CD14-positive monocyte (primary cell): ENCODE measurements at regions not wholly inside any gene's neighbourhood (a gene's known extent, or its start where the extent isn't known, plus 50 kb on each side); places are given as distances from the start of the nearest gene placed in this dataset.

Experiments used
- DNase-seq, 3 donors: peaks; one replicate each; pipeline ENCODE4 v3.0.0-alpha.2; 2011 to 2022
- H2AFZ ChIP-seq: 2 replicates; pipeline ENCODE4 v1.6.0; 2012; ENCODE audit warnings: mild to moderate bottlenecking, low read depth, low read length, inconsistent platforms; ENCODE audit not compliant: insufficient read depth, poor library complexity, severe bottlenecking
- H3K27ac ChIP-seq, 2 donors: 1 replicate in 1 of 2; 2 replicates in 1 of 2; pipeline ENCODE4 v1.5.1; 2012 to 2013; ENCODE audit warnings: low read length in 2 of 2, control low read depth in 1 of 2, inconsistent platforms in 1 of 2, low read depth in 1 of 2, mild to moderate bottlenecking in 1 of 2
- H3K27me3 ChIP-seq, 2 donors: one replicate each; pipeline versions ENCODE4 v1.6.0 to v1.6.1; 2011 to 2013; ENCODE audit warnings: low read length in 2 of 2; ENCODE audit not compliant: control insufficient read depth in 2 of 2, insufficient read depth in 2 of 2
- H3K36me3 ChIP-seq, 2 donors: replicated peaks in 1 of 2; 1 replicate in 1 of 2; 2 replicates in 1 of 2; pipeline versions ENCODE4 v1.5.1 to v1.6.1; 2012 to 2013; ENCODE audit warnings: low read length in 2 of 2, control low read depth in 1 of 2, inconsistent platforms in 1 of 2, mild to moderate bottlenecking in 1 of 2; ENCODE audit not compliant: insufficient read depth in 2 of 2, control insufficient read depth in 1 of 2
- H3K4me1 ChIP-seq, 2 donors: 1 replicate in 1 of 2; 2 replicates in 1 of 2; pipeline versions ENCODE4 v1.5.1 to v1.6.1; 2012 to 2013; ENCODE audit warnings: low read length in 2 of 2, control low read depth in 1 of 2, inconsistent platforms in 1 of 2, mild to moderate bottlenecking in 1 of 2, moderate library complexity in 1 of 2; ENCODE audit not compliant: insufficient read depth in 2 of 2, control insufficient read depth in 1 of 2
- H3K4me2 ChIP-seq: replicated peaks from 2 replicates; pipeline ENCODE3; 2012; ENCODE audit warnings: low read length, moderate library complexity, mild to moderate bottlenecking; ENCODE audit not compliant: poor library complexity, severe bottlenecking; ENCODE audit errors: extremely low read depth
- H3K4me3 ChIP-seq, 3 experiments: fragments of 200-600 bp in 1 of 3; sonication (generic) in 1 of 3; replicated peaks in 1 of 3; 1 replicate in 2 of 3; 2 replicates in 1 of 3; pipeline ENCODE4 v1.5.1; 2011 to 2013; ENCODE audit warnings: low read length in 3 of 3, mild to moderate bottlenecking in 3 of 3, control low read depth in 2 of 3, low read depth in 2 of 3, inconsistent platforms in 1 of 3, moderate library complexity in 1 of 3
- H3K79me2 ChIP-seq: 2 replicates; pipeline ENCODE4 v1.6.0; 2012; ENCODE audit warnings: mild to moderate bottlenecking, control low read depth, inconsistent platforms, low read length, moderate library complexity; ENCODE audit not compliant: insufficient read depth
- H3K9ac ChIP-seq: 2 replicates; pipeline ENCODE4 v1.6.0; 2017; ENCODE audit warnings: low read length, mild to moderate bottlenecking; ENCODE audit not compliant: insufficient read depth, poor library complexity, severe bottlenecking
- H3K9me3 ChIP-seq, 2 donors: replicated peaks in 1 of 2; 1 replicate in 1 of 2; 2 replicates in 1 of 2; pipeline versions ENCODE4 v1.5.1 to v1.6.1; 2012 to 2013; ENCODE audit warnings: low read length in 2 of 2, control low read depth in 1 of 2; ENCODE audit not compliant: control insufficient read depth in 1 of 2, insufficient read depth in 1 of 2
- H4K20me1 ChIP-seq: 2 replicates; pipeline ENCODE4 v1.6.0; 2012; ENCODE audit warnings: mild to moderate bottlenecking, low read length, control low read depth, moderate library complexity; ENCODE audit not compliant: insufficient read depth
- H3K27ac Mint-ChIP-seq, 7 donors: one replicate each; pipeline ENCODE4 v1.8.0; 2020; ENCODE audit warnings: mild to moderate bottlenecking in 7 of 7, mixed read lengths in 7 of 7, moderate library complexity in 6 of 7, inconsistent platforms in 2 of 7
- H3K27me3 Mint-ChIP-seq, 3 donors: one replicate each; pipeline ENCODE4 v1.8.0; 2021 to 2022; ENCODE audit warnings: low read depth in 3 of 3, mild to moderate bottlenecking in 3 of 3, mixed read lengths in 3 of 3, moderate library complexity in 3 of 3, inconsistent platforms in 1 of 3
- H3K36me3 Mint-ChIP-seq, 2 donors: one replicate each; pipeline ENCODE4 v1.8.0; 2020; ENCODE audit warnings: mixed read lengths in 2 of 2, inconsistent platforms in 1 of 2, mild to moderate bottlenecking in 1 of 2
- H3K4me1 Mint-ChIP-seq: one replicate; pipeline ENCODE4 v1.8.0; 2020; ENCODE audit warnings: mild to moderate bottlenecking, mixed read lengths
- H3K4me3 Mint-ChIP-seq, 2 donors: one replicate each; pipeline ENCODE4 v1.8.0; 2020; ENCODE audit warnings: mild to moderate bottlenecking in 2 of 2, mixed read lengths in 2 of 2, moderate library complexity in 1 of 2
- H3K9me3 Mint-ChIP-seq, 7 donors: one replicate each; pipeline ENCODE4 v1.8.0; 2020 to 2022; ENCODE audit warnings: mixed read lengths in 7 of 7, mild to moderate bottlenecking in 6 of 7, moderate library complexity in 6 of 7, inconsistent platforms in 2 of 7
- WGBS: methylation state at CpG from one replicate; pipeline ENCODE4 v1.1.5; 2013; ENCODE audit warnings: missing lambda C conversion rate; ENCODE audit not compliant: insufficient coverage; 5-methylcytosine and 5-hydroxymethylcytosine counted together
- intact Hi-C, 2 donors: fragments of 100-400 bp; cut with micrococcal nuclease; formaldehyde crosslinking; loops; one replicate each; pipeline versions ENCODE4 v1.15.0 to v1.15.1; 2023
- TF ChIP-seq, protein P1 (sequence below): fragments of 200-600 bp; IDR thresholded peaks from one replicate; pipeline ENCODE4 v1.8.0; 2022; ENCODE audit warnings: antibody characterized with exemption, mild to moderate bottlenecking

DNA sequence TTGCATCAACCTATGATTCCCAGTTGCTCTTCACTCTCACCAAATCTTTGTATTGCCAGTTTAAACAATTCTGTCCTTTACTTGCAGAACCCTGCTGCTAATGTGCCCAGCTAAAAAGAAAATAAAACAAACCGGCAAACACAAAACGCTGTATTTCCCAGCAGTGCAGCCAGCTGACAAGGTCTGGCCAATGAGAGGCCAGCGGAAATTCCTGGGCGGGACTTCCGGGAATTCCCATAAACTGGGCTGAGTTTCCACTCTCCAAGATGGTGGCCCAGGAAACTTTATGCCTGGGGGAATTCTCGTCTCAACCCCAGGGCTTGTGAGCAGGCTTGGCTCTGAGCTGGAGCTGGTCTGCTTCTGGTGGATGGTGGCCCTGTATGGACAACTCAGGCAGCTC is 807.3 kb upstream of the TMEM132C start:
- Histone ChIP-seq H3K4me3 (no peak overlapping the region), H3K27ac (no peak overlapping the region), H3K79me2 (no peaks in the 10 kb centered on the region), H3K27me3 (peaks cover 0 to 15% of the 10 kb centered on the region in 2 donors), H2AFZ (no peak overlapping the region), H4K20me1 (no peaks in the 10 kb centered on the region), H3K9me3 (no peaks in the 10 kb centered on the region), H3K9ac (no peak overlapping the region), H3K4me2 (no peak overlapping the region), H3K36me3 (no peaks in the 10 kb centered on the region), H3K4me1 (no peaks in the 10 kb centered on the region)
- intact Hi-C loops = no loop called here
- WGBS = 97% methylated on average over 5 of the region's 6 CpGs
- Mint-ChIP-seq H3K4me3 (no peak overlapping the region), H3K4me1 (no peaks in the 10 kb centered on the region), H3K27me3 (peaks cover 16 to 31% (median 24%) of the 10 kb centered on the region in 3 donors), H3K9me3 (peaks cover 0 to 17% (median 7%) of the 10 kb centered on the region in 7 donors), H3K27ac (no peak overlapping the region), H3K36me3 (no peaks in the 10 kb centered on the region)
- TF ChIP-seq, protein P1, sequence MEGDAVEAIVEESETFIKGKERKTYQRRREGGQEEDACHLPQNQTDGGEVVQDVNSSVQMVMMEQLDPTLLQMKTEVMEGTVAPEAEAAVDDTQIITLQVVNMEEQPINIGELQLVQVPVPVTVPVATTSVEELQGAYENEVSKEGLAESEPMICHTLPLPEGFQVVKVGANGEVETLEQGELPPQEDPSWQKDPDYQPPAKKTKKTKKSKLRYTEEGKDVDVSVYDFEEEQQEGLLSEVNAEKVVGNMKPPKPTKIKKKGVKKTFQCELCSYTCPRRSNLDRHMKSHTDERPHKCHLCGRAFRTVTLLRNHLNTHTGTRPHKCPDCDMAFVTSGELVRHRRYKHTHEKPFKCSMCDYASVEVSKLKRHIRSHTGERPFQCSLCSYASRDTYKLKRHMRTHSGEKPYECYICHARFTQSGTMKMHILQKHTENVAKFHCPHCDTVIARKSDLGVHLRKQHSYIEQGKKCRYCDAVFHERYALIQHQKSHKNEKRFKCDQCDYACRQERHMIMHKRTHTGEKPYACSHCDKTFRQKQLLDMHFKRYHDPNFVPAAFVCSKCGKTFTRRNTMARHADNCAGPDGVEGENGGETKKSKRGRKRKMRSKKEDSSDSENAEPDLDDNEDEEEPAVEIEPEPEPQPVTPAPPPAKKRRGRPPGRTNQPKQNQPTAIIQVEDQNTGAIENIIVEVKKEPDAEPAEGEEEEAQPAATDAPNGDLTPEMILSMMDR = no peak
- DNase-seq = no peak

DNA sequence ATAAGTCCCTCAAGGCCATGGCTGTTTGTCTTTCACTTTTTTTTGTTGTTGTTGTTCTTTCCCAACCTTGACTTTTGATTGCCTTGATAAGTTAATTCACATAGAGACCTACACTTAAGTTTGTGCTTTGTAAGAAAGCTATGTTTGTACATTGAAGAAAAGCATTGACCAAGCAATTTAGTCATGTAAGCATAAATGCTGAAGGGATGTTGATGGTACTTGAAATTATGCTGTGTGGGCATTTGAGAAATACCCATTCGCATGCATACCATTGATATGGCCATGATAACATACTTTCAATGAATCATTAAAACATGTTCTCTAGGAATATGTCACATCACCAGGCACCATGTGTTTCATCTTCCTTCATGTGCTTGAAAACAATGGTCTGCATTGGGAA is 803.7 kb upstream of the TMEM132C start:
- DNase-seq = no peak

More for the DNA sequence above, 803.7 kb upstream of the TMEM132C start:
- Histone ChIP-seq H3K4me1 (no peaks in the 10 kb centered on the region), H3K27ac (no peak overlapping the region), H3K27me3 (no peaks in the 10 kb centered on the region), H3K9me3 (no peaks in the 10 kb centered on the region), H2AFZ (no peak overlapping the region), H3K36me3 (no peaks in the 10 kb centered on the region), H3K4me3 (no peak overlapping the region), H3K9ac (no peak overlapping the region), H3K4me2 (no peak overlapping the region), H4K20me1 (no peaks in the 10 kb centered on the region), H3K79me2 (no peaks in the 10 kb centered on the region)
- intact Hi-C loops = no loop called here
- H3K4me1 Mint-ChIP-seq = no peaks in the 10 kb centered on the region
- peaks cover 0 to 8% (median 6%) of the 10 kb centered on the region in 7 donors for H3K9me3 Mint-ChIP-seq
- TF ChIP-seq, protein P1 = no peak
- H3K27me3 Mint-ChIP-seq = peaks cover 0 to 1% (median 0%) of the 10 kb centered on the region in 3 donors
- no CpG with 5 or more reads among the region's 1 CpG for WGBS
- no peak overlapping the region for H3K4me3 Mint-ChIP-seq
- H3K36me3 Mint-ChIP-seq = no peaks in the 10 kb centered on the region
- H3K27ac Mint-ChIP-seq = no peak overlapping the region
